ENCODE measurements at regions not wholly inside any gene's neighbourhood (a gene's known extent, or its start where the extent isn't known, plus 50 kb on each side); places are given as distances from the start of the nearest gene placed in this dataset.
"Not testable (repeated sequence)": the region's sequence is repeated elsewhere in the genome, so short reads cannot be mapped to it uniquely, and the experiment has no call there.

GRCh38 chr7:49613759-49614158 lies 159.7 kb upstream of the VWC2 start:
- WGBS, 2 donors = 78 to 87% methylated on average over 2 of the region's 2 CpGs
- Histone ChIP-seq H3K27me3 (no peaks in the 10 kb centered on the region), H3K4me1 (no peaks in the 10 kb centered on the region), H3K27ac (no peak overlapping the region), H3K36me3 (no peaks in the 10 kb centered on the region), H3K9me3 (no peaks in the 10 kb centered on the region), H3K4me3 (no peak overlapping the region)
- ATAC-seq (ENCODE audit: low FRiP score in 2 of 2) (no peak), DNase-seq (no peak)
- TF ChIP-seq POLR2AphosphoS5 (IDR thresholded peaks at IDR 0.05) (no peak), CTCF (IDR thresholded peaks at IDR 0.05) (no peak), EP300 (IDR thresholded peaks at IDR 0.05) (no peak), POLR2A (IDR thresholded peaks at IDR 0.05) (no peak)

GRCh38 chr7:49614974-49615373 lies 158.5 kb upstream of the VWC2 start:
- not testable (repeated sequence) for ATAC-seq (ENCODE audit: low FRiP score in 2 of 2); H3K4me1 ChIP-seq; H3K36me3 ChIP-seq; H3K4me3 ChIP-seq; DNase-seq; H3K9me3 ChIP-seq; H3K27me3 ChIP-seq; H3K27ac ChIP-seq
- 77 to 84% methylated on average over 6 of the region's 6 CpGs for WGBS, 2 donors

GRCh38 chr7:49618028-49618427 lies 155.4 kb upstream of the VWC2 start:
- Histone ChIP-seq H3K27ac (no peak overlapping the region), H3K36me3 (no peaks in the 10 kb centered on the region), H3K4me1 (no peaks in the 10 kb centered on the region), H3K4me3 (no peak overlapping the region), H3K27me3 (no peaks in the 10 kb centered on the region), H3K9me3 (no peaks in the 10 kb centered on the region)
- WGBS, 2 donors = 85 to 87% methylated on average over 1 of the region's 1 CpG
- DNase-seq (no peak), ATAC-seq (ENCODE audit: low FRiP score in 2 of 2) (no peak)
- TF ChIP-seq CTCF (IDR thresholded peaks at IDR 0.05) (no peak), POLR2A (IDR thresholded peaks at IDR 0.05) (no peak), EP300 (IDR thresholded peaks at IDR 0.05) (no peak), POLR2AphosphoS5 (IDR thresholded peaks at IDR 0.05) (no peak)

- no peaks in the 10 kb centered on the region for H3K27me3 ChIP-seq
Observed at GRCh38 chr7:49623943-49624342, 149.5 kb upstream of the VWC2 start.

GRCh38 chr7:49624611-49625010 lies 148.8 kb upstream of the VWC2 start:
- no peaks in the 10 kb centered on the region for H3K27me3 ChIP-seq
- no peaks in the 10 kb centered on the region for H3K9me3 ChIP-seq
- H3K36me3 ChIP-seq = no peaks in the 10 kb centered on the region
- TF ChIP-seq POLR2A (IDR thresholded peaks at IDR 0.05) (no peak), EP300 (IDR thresholded peaks at IDR 0.05) (no peak), POLR2AphosphoS5 (IDR thresholded peaks at IDR 0.05) (no peak), CTCF (IDR thresholded peaks at IDR 0.05) (no peak)
- no peak for ATAC-seq (ENCODE audit: low FRiP score in 2 of 2)
- no peak overlapping the region for H3K4me3 ChIP-seq
- H3K4me1 ChIP-seq = no peaks in the 10 kb centered on the region
- no peak for DNase-seq
- H3K27ac ChIP-seq = no peak overlapping the region

More at GRCh38 chr7:49623943-49624342, 149.5 kb upstream of the VWC2 start:
- TF ChIP-seq EP300 (IDR thresholded peaks at IDR 0.05) = no peak
- TF ChIP-seq POLR2AphosphoS5 (IDR thresholded peaks at IDR 0.05) = no peak
- no peak for TF ChIP-seq CTCF (IDR thresholded peaks at IDR 0.05)
- no peak for TF ChIP-seq POLR2A (IDR thresholded peaks at IDR 0.05)
- Histone ChIP-seq H3K36me3 (no peaks in the 10 kb centered on the region), H3K4me1 (no peaks in the 10 kb centered on the region), H3K9me3 (no peaks in the 10 kb centered on the region), H3K27ac (no peak overlapping the region), H3K4me3 (no peak overlapping the region)
- no peak for DNase-seq
- no peak for ATAC-seq (ENCODE audit: low FRiP score in 2 of 2)
- 62 to 66% methylated on average over 3 of the region's 3 CpGs for WGBS, 2 donors

All from upper lobe of left lung (tissue), 6 donors.